H1 (cell line): ENCODE measurements at regions not wholly inside any gene's neighbourhood (a gene's known extent, or its start where the extent isn't known, plus 50 kb on each side); places are given as distances from the start of the nearest gene placed in this dataset.

Experiments used
- BACH1 ChIP-seq: IDR thresholded peaks from 2 replicates; pipeline ENCODE4 v1.6.1; 2012; ENCODE audit warnings: low read length, improper control_type of control experiment
- BCL11A ChIP-seq, 2 experiments: IDR thresholded peaks; one replicate each; pipeline ENCODE4 v1.6.1; 2011; ENCODE audit warnings: low read depth in 2 of 2, low read length in 2 of 2, mild to moderate bottlenecking in 2 of 2
- GTF2F1 ChIP-seq: IDR thresholded peaks from 2 replicates; pipeline ENCODE4 v1.6.1; 2012; ENCODE audit warnings: low read depth, low read length, improper control_type of control experiment, borderline replicate concordance
- NANOG ChIP-seq: IDR thresholded peaks from 2 replicates; pipeline ENCODE4 v1.6.1; 2011; ENCODE audit warnings: low read length, low read depth, mild to moderate bottlenecking, inconsistent platforms; ENCODE audit not compliant: insufficient read depth, poor library complexity, severe bottlenecking
- SP1 ChIP-seq: IDR thresholded peaks from 2 replicates; pipeline ENCODE4 v1.6.1; 2011; ENCODE audit warnings: low read depth, low read length
- SRF ChIP-seq: IDR thresholded peaks from 2 replicates; pipeline ENCODE4 v1.6.1; 2011; ENCODE audit warnings: mild to moderate bottlenecking, low read depth, low read length, moderate library complexity
- TAF1 ChIP-seq: IDR thresholded peaks from 2 replicates; pipeline ENCODE4 v1.6.1; 2011; ENCODE audit warnings: mild to moderate bottlenecking, low read depth, low read length
- TAF7 ChIP-seq: optimal IDR thresholded peaks from 2 replicates; pipeline ENCODE3; 2011; ENCODE audit warnings: low read depth, mild to moderate bottlenecking, inconsistent platforms, low read length, moderate library complexity, borderline replicate concordance
- TF ChIP-seq, protein P1 (sequence below): IDR thresholded peaks from 2 replicates; pipeline ENCODE4 v1.6.1; 2012; ENCODE audit warnings: low read length, inconsistent platforms
- TF ChIP-seq, protein P2 (sequence below): IDR thresholded peaks from 2 replicates; pipeline ENCODE4 v1.6.1; 2012; ENCODE audit warnings: inconsistent platforms

DNA sequence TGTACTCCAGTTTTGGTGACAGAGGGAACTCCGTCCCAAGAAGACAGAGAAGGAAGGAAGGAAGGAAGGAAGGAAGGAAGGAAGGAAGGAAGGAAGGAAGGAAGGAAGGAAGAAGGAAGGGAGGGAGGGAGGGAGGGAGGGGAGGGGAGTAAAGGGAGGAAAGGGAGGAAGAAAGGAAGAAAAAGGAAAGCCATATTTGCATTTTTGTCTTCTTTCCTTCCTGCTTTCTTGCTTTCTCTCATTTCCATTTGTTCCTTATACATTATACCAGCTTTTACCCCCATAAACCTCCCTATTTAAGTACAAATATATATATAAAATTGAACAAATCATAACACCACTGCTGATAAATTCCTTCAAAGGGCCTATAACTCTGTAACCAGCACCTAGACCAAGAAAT is 151.8 kb downstream of the SMC2 start (continued):
- TF ChIP-seq, protein P1, sequence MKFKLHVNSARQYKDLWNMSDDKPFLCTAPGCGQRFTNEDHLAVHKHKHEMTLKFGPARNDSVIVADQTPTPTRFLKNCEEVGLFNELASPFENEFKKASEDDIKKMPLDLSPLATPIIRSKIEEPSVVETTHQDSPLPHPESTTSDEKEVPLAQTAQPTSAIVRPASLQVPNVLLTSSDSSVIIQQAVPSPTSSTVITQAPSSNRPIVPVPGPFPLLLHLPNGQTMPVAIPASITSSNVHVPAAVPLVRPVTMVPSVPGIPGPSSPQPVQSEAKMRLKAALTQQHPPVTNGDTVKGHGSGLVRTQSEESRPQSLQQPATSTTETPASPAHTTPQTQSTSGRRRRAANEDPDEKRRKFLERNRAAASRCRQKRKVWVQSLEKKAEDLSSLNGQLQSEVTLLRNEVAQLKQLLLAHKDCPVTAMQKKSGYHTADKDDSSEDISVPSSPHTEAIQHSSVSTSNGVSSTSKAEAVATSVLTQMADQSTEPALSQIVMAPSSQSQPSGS: no peak
- TF ChIP-seq TAF1: no peak
- TF ChIP-seq NANOG: no peak
- TF ChIP-seq SP1: no peak
- TF ChIP-seq, protein P2, sequence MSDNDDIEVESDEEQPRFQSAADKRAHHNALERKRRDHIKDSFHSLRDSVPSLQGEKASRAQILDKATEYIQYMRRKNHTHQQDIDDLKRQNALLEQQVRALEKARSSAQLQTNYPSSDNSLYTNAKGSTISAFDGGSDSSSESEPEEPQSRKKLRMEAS: no peak
- TF ChIP-seq BCL11A (IDR thresholded peaks at IDR 0.05; ENCODE audit: low read depth in 2 of 2, low read length in 2 of 2): no peak
- TF ChIP-seq TAF7: no peak
- no peak for TF ChIP-seq GTF2F1
- no peak for TF ChIP-seq BACH1
- no peak for TF ChIP-seq SRF
